CD4-positive, alpha-beta T cell treated with Interleukin-6 at 100 ng/mL for 8 hours (primary cell): ENCODE measurements at regions not wholly inside any gene's neighbourhood (a gene's known extent, or its start where the extent isn't known, plus 50 kb on each side); places are given as distances from the start of the nearest gene placed in this dataset.

Experiments
- DNase-seq: peaks from one replicate; pipeline ENCODE4 v3.0.0-alpha.2; 2020; ENCODE audit warnings: mixed read lengths, low spot score

- no peak for DNase-seq
Measured at GRCh38 chr3:181764544-181764943, 52.8 kb downstream of the SOX2 start.

GRCh38 chr3:181770296-181770695 is 58.6 kb downstream of the SOX2 start:
- no peak for DNase-seq

- no peak for DNase-seq
Measured at GRCh38 chr3:181771120-181771519, 59.4 kb downstream of the SOX2 start.

GRCh38 chr3:181772166-181772565 is 60.4 kb downstream of the SOX2 start:
- DNase-seq = no peak

- no peak for DNase-seq
Measured at GRCh38 chr3:181773921-181774320, 62.2 kb downstream of the SOX2 start.

GRCh38 chr3:181782306-181782954 is 70.7 kb downstream of the SOX2 start:
- no peak for DNase-seq

- DNase-seq = no peak
Measured at GRCh38 chr3:181790561-181790960, 78.8 kb downstream of the SOX2 start.

- no peak for DNase-seq
Measured at GRCh38 chr3:181791056-181791955, 79.6 kb downstream of the SOX2 start.

GRCh38 chr3:181793006-181793405 is 81.3 kb downstream of the SOX2 start:
- DNase-seq = no peak

GRCh38 chr3:181794011-181794790 is 82.5 kb downstream of the SOX2 start:
- DNase-seq = no peak

- no peak for DNase-seq
Measured at GRCh38 chr3:181796641-181797040, 84.9 kb downstream of the SOX2 start.

- DNase-seq = no peak
Measured at GRCh38 chr3:181797431-181797830, 85.7 kb downstream of the SOX2 start.

- no peak for DNase-seq
Measured at GRCh38 chr3:181805703-181806102, 94.0 kb downstream of the SOX2 start.

- no peak for DNase-seq
Measured at GRCh38 chr3:181808053-181808452, 96.3 kb downstream of the SOX2 start.

GRCh38 chr3:181823716-181824115 is 112.0 kb downstream of the SOX2 start:
- DNase-seq = no peak

- no peak for DNase-seq
Measured at GRCh38 chr3:181824961-181825360, 113.2 kb downstream of the SOX2 start.

GRCh38 chr3:181839039-181839915 is 127.6 kb downstream of the SOX2 start:
- DNase-seq = no peak

- DNase-seq = no peak
Measured at GRCh38 chr3:181839916-181840297, 128.2 kb downstream of the SOX2 start.

GRCh38 chr3:181844211-181844610 is 132.5 kb downstream of the SOX2 start:
- no peak for DNase-seq

- DNase-seq = no peak
Measured at GRCh38 chr3:181847276-181847675, 135.6 kb downstream of the SOX2 start.

- no peak for DNase-seq
Measured at GRCh38 chr3:181851063-181851462, 139.3 kb downstream of the SOX2 start.

GRCh38 chr3:181855825-181856224 is 144.1 kb downstream of the SOX2 start:
- DNase-seq = no peak
